Right lobe of liver (tissue), 4 donors: ENCODE measurements at regions not wholly inside any gene's neighbourhood (a gene's known extent, or its start where the extent isn't known, plus 50 kb on each side); places are given as distances from the start of the nearest gene placed in this dataset.

Experiments used
- POLR2A ChIP-seq: fragments of 450-650 bp; IDR thresholded peaks from one replicate; pipeline ENCODE4 v1.6.1; 2017; ENCODE audit warnings: antibody characterized with exemption, mild to moderate bottlenecking
- TF ChIP-seq, protein P1 (sequence below), 4 donors: fragments of 200-600 bp in 3 of 4; fragments of 450-650 bp in 1 of 4; IDR thresholded peaks; one replicate each; pipeline versions ENCODE4 v1.5.1 to v1.8.0; 2016 to 2022; ENCODE audit warnings: antibody characterized with exemption in 4 of 4, mild to moderate bottlenecking in 2 of 4
- donor health status: DM: no; HTN: no; CAD: no.
- donor health status: DM: no; HTN: no; CAD: no.
- donor health status: DM: no; HTN: yes; CAD: no.

DNA sequence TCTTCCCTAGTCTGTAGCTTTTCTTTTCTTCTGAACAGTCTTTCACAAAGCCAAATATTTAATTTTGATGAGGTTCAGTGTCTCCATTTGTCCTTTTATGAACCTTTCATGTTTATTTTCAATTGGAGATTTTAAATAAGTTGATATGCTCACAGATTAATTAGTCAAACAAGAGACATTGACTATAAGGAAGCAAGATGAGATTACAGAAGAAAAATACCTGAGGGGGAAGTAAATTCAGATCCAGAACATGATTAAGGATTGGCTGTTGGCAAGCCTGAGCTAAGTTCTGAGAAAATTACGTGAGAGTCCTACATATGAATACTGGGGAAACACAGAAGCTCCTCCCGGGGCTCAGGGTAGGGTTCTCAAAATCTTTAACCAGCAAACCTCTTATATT, 1039.8 kb upstream of the SEMA6A start:
- TF ChIP-seq POLR2A: no peak
- TF ChIP-seq, protein P1, sequence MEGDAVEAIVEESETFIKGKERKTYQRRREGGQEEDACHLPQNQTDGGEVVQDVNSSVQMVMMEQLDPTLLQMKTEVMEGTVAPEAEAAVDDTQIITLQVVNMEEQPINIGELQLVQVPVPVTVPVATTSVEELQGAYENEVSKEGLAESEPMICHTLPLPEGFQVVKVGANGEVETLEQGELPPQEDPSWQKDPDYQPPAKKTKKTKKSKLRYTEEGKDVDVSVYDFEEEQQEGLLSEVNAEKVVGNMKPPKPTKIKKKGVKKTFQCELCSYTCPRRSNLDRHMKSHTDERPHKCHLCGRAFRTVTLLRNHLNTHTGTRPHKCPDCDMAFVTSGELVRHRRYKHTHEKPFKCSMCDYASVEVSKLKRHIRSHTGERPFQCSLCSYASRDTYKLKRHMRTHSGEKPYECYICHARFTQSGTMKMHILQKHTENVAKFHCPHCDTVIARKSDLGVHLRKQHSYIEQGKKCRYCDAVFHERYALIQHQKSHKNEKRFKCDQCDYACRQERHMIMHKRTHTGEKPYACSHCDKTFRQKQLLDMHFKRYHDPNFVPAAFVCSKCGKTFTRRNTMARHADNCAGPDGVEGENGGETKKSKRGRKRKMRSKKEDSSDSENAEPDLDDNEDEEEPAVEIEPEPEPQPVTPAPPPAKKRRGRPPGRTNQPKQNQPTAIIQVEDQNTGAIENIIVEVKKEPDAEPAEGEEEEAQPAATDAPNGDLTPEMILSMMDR (IDR thresholded peaks at IDR 0.05): no peak
